ENCODE measurements at regions not wholly inside any gene's neighbourhood (a gene's known extent, or its start where the extent isn't known, plus 50 kb on each side); places are given as distances from the start of the nearest gene placed in this dataset.

- Histone ChIP-seq H2BK120ac (ENCODE audit: low read depth, low read length, poor library complexity, severe bottlenecking) (no peak overlapping the region), H3K27me3 (ENCODE audit: insufficient read depth, low read length) (no peaks in the 10 kb centered on the region), H3T11ph (ENCODE audit: low read length) (no peak overlapping the region), H2BK5ac (ENCODE audit: insufficient read length, low read length) (no peak overlapping the region), H4K8ac (replicated peaks; ENCODE audit: insufficient read length, low read depth, low read length) (no peak overlapping the region), H3K4me1 (ENCODE audit: insufficient read depth, low read length) (no peaks in the 10 kb centered on the region; the same call in 1 of the 2 replicates), H3K14ac (ENCODE audit: insufficient read depth, low read length) (no peak overlapping the region), H4K20me1 (ENCODE audit: control insufficient read depth, insufficient read depth, insufficient read length) (no peaks in the 10 kb centered on the region), H3K4ac (ENCODE audit: low read depth, low read length) (no peak overlapping the region), H2AFZ (ENCODE audit: low read length) (no peak overlapping the region), H3K23me2 (ENCODE audit: insufficient read length, low read depth, low read length, poor library complexity, severe bottlenecking) (no peaks in the 10 kb centered on the region), H3K18ac (ENCODE audit: insufficient read length, low read depth, low read length) (no peak overlapping the region), H3K9ac (ENCODE audit: extremely low read depth, insufficient read length, low read length) (no peak overlapping the region), H3K9me3 (ENCODE audit: control insufficient read depth, low read depth, low read length) (no peaks in the 10 kb centered on the region), H2BK15ac (ENCODE audit: low read depth, low read length) (no peak overlapping the region), H3K79me1 (ENCODE audit: insufficient read depth, low read depth, low read length, poor library complexity, severe bottlenecking) (no peaks in the 10 kb centered on the region), H3K27ac (ENCODE audit: insufficient read length, low read depth, low read length) (no peak overlapping the region), H2AK5ac (ENCODE audit: insufficient read length, low read length) (no peak overlapping the region), H3K56ac (ENCODE audit: insufficient read length, low read depth, low read length) (no peak overlapping the region), H3K79me2 (ENCODE audit: insufficient read depth, low read length) (no peaks in the 10 kb centered on the region), H2BK20ac (ENCODE audit: low read depth, low read length, poor library complexity, severe bottlenecking) (no peak overlapping the region), H4K5ac (ENCODE audit: insufficient read length, low read depth, low read length) (no peak overlapping the region), H3K4me2 (ENCODE audit: insufficient read depth, insufficient read length, low read length) (no peak overlapping the region), H2BK12ac (ENCODE audit: insufficient read length, low read depth, low read length) (no peak overlapping the region), H4K91ac (ENCODE audit: insufficient read length, low read depth, low read length) (no peak overlapping the region), H3K23ac (ENCODE audit: insufficient read length, low read depth, low read length) (no peak overlapping the region)
- no peaks in the 10 kb centered on the region for H3K36me3 Mint-ChIP-seq (ENCODE audit: insufficient read depth in 1 of 3, low read depth in 3 of 3)
- no CpG with 5 or more reads among the region's 7 CpGs for WGBS (ENCODE audit: extremely low coverage, insufficient read length, low lambda C conversion rate)
- DNase-seq, result no peak
- H3K27me3 Mint-ChIP-seq (ENCODE audit: low read depth), result no peaks in the 10 kb centered on the region
- no peak for TF ChIP-seq CTCF (conservative IDR thresholded peaks at IDR 0.05)
- no peak overlapping the region for H3K4me3 Mint-ChIP-seq
- H3K27ac Mint-ChIP-seq, result no peak overlapping the region
- H3K9me3 Mint-ChIP-seq, result no peaks in the 10 kb centered on the region
- peaks cover 17 to 20% of the 10 kb centered on the region in 2 experiments for H3K4me1 Mint-ChIP-seq
Observed at GRCh38 chr5:56564541-56565282, 250.6 kb upstream of the MAP3K1 start.

Data from H9 (cell line).